ENCODE measurements at regions not wholly inside any gene's neighbourhood (a gene's known extent, or its start where the extent isn't known, plus 50 kb on each side); places are given as distances from the start of the nearest gene placed in this dataset.

DNA sequence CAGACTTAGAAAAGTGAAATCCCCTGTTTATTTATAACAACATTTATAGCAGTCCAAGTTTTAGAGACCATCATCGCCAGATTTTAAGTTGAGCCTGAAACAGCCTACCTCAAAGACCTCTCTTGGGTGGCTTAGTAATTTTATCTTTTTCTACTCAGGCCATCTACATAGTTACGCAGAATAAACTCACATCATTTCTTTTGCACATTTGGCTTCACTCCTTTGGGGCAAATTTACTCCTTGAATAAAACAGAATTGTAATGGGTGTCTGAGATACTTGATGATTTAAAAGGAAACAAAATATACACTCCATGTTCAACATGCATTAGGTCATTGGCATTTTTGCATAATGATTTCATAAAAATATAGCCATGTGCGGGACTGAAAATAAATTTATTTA is 104.7 kb upstream of the TSPAN8 start:
- Mint-ChIP-seq H3K36me3 (ENCODE audit: low read depth, unreplicated experiment) (no peaks in the 10 kb centered on the region), H3K9me3 (ENCODE audit: unreplicated experiment) (no peaks in the 10 kb centered on the region), H3K4me1 (ENCODE audit: low read depth, unreplicated experiment) (no peaks in the 10 kb centered on the region), H3K4me3 (ENCODE audit: unreplicated experiment) (no peak overlapping the region), H3K27ac (ENCODE audit: unreplicated experiment) (no peak overlapping the region), H3K27me3 (ENCODE audit: low read depth, unreplicated experiment) (no peaks in the 10 kb centered on the region)
- H3K4me3 ChIP-seq (ENCODE audit: insufficient read depth, low read depth, low read length): no peak overlapping the region
- H3K4me2 ChIP-seq (ENCODE audit: low read length): no peak overlapping the region
- H3K27me3 ChIP-seq (ENCODE audit: insufficient read depth, low read length): no peaks in the 10 kb centered on the region
- no peaks in the 10 kb centered on the region for H3K9me3 ChIP-seq (ENCODE audit: insufficient read depth, low read depth, low read length)
- H3K9ac ChIP-seq (ENCODE audit: low read length): no peak overlapping the region
- H2AFZ ChIP-seq (ENCODE audit: low read depth, low read length): no peak overlapping the region
- no peaks in the 10 kb centered on the region for H3K36me3 ChIP-seq (ENCODE audit: insufficient read depth, low read length)
- H3K79me2 ChIP-seq (ENCODE audit: insufficient read depth, low read length): no peaks in the 10 kb centered on the region
- DNase-seq (ENCODE audit: low read depth) (no peak), FAIRE-seq (no peak)
- H3K4me1 ChIP-seq (ENCODE audit: insufficient read depth, low read length): no peaks in the 10 kb centered on the region
- no peaks in the 10 kb centered on the region for H4K20me1 ChIP-seq (ENCODE audit: insufficient read depth, low read length)
- H3K27ac ChIP-seq (ENCODE audit: low read depth, low read length): no peak overlapping the region
- TF ChIP-seq, protein P1, sequence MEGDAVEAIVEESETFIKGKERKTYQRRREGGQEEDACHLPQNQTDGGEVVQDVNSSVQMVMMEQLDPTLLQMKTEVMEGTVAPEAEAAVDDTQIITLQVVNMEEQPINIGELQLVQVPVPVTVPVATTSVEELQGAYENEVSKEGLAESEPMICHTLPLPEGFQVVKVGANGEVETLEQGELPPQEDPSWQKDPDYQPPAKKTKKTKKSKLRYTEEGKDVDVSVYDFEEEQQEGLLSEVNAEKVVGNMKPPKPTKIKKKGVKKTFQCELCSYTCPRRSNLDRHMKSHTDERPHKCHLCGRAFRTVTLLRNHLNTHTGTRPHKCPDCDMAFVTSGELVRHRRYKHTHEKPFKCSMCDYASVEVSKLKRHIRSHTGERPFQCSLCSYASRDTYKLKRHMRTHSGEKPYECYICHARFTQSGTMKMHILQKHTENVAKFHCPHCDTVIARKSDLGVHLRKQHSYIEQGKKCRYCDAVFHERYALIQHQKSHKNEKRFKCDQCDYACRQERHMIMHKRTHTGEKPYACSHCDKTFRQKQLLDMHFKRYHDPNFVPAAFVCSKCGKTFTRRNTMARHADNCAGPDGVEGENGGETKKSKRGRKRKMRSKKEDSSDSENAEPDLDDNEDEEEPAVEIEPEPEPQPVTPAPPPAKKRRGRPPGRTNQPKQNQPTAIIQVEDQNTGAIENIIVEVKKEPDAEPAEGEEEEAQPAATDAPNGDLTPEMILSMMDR (IDR thresholded peaks at IDR 0.05; ENCODE audit: insufficient read depth, low read depth, low read length): no peak
- TF ChIP-seq EZH2 (IDR thresholded peaks at IDR 0.05; ENCODE audit: insufficient read depth, low read length): no peak

DNA sequence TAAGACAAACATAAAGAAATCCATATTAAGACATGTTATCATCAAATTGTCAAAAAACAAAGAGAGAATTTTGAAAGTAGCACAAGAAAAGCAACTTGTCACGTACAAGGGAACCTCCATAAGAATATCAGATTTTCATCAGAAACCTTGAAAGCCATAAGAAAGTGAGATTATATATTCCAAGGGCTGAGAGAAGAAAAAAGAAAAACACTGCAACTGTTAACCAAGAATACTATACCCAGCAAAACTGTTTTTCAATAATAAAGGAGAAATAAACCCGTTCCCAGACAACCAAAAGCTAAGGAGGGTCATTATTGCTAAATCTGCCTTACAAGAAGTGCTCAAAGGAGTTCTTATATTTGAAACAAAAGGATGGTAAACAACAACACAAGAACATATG is 94.7 kb upstream of the TSPAN8 start:
- no peak for DNase-seq (ENCODE audit: low read depth)
- Histone ChIP-seq H3K4me3 (ENCODE audit: insufficient read depth, low read depth, low read length) (no peak overlapping the region), H3K4me1 (ENCODE audit: insufficient read depth, low read length) (no peaks in the 10 kb centered on the region), H3K27ac (ENCODE audit: low read depth, low read length) (no peak overlapping the region), H3K36me3 (ENCODE audit: insufficient read depth, low read length) (no peaks in the 10 kb centered on the region), H3K27me3 (ENCODE audit: insufficient read depth, low read length) (no peaks in the 10 kb centered on the region), H4K20me1 (ENCODE audit: insufficient read depth, low read length) (no peaks in the 10 kb centered on the region), H2AFZ (ENCODE audit: low read depth, low read length) (no peak overlapping the region), H3K4me2 (ENCODE audit: low read length) (no peak overlapping the region), H3K9ac (ENCODE audit: low read length) (no peak overlapping the region), H3K79me2 (ENCODE audit: insufficient read depth, low read length) (no peaks in the 10 kb centered on the region), H3K9me3 (ENCODE audit: insufficient read depth, low read depth, low read length) (no peaks in the 10 kb centered on the region)
- TF ChIP-seq, protein P1 (IDR thresholded peaks at IDR 0.05; ENCODE audit: insufficient read depth, low read depth, low read length): no peak
- no peak for TF ChIP-seq EZH2 (IDR thresholded peaks at IDR 0.05; ENCODE audit: insufficient read depth, low read length)
- FAIRE-seq: no peak
- Mint-ChIP-seq H3K9me3 (ENCODE audit: unreplicated experiment) (peaks cover 8% of the 10 kb centered on the region), H3K36me3 (ENCODE audit: low read depth, unreplicated experiment) (no peaks in the 10 kb centered on the region), H3K27ac (ENCODE audit: unreplicated experiment) (no peak overlapping the region), H3K4me3 (ENCODE audit: unreplicated experiment) (no peak overlapping the region), H3K27me3 (ENCODE audit: low read depth, unreplicated experiment) (no peaks in the 10 kb centered on the region), H3K4me1 (ENCODE audit: low read depth, unreplicated experiment) (no peaks in the 10 kb centered on the region)

DNA sequence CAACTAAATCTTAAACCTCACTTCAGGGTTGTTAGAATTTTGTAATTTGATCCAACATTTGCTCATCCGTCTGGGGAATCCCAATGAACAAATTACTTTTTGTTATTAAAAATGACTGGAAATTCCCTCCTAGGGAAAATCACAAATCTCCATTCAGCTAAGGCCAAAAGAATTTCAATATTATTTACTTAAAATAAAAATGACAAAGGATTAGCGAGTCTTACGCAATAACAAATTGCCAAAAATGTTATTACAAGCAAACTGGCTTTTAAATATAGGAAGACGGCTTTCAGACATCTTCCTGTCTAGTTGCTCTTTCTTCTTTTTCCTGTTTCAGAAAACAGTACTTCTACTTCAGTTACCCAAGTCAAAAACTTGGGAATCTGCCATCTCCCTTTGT is 92.4 kb upstream of the TSPAN8 start:
- Mint-ChIP-seq H3K9me3 (ENCODE audit: unreplicated experiment) (peaks cover 8% of the 10 kb centered on the region), H3K4me3 (ENCODE audit: unreplicated experiment) (no peak overlapping the region), H3K36me3 (ENCODE audit: low read depth, unreplicated experiment) (no peaks in the 10 kb centered on the region), H3K27me3 (ENCODE audit: low read depth, unreplicated experiment) (no peaks in the 10 kb centered on the region), H3K27ac (ENCODE audit: unreplicated experiment) (no peak overlapping the region), H3K4me1 (ENCODE audit: low read depth, unreplicated experiment) (no peaks in the 10 kb centered on the region)
- H3K79me2 ChIP-seq (ENCODE audit: insufficient read depth, low read length): no peaks in the 10 kb centered on the region
- H3K36me3 ChIP-seq (ENCODE audit: insufficient read depth, low read length): no peaks in the 10 kb centered on the region
- no peak for DNase-seq (ENCODE audit: low read depth)
- H3K4me2 ChIP-seq (ENCODE audit: low read length): no peak overlapping the region
- no peaks in the 10 kb centered on the region for H3K27me3 ChIP-seq (ENCODE audit: insufficient read depth, low read length)
- TF ChIP-seq, protein P1 (IDR thresholded peaks at IDR 0.05; ENCODE audit: insufficient read depth, low read depth, low read length): no peak
- no peak for TF ChIP-seq EZH2 (IDR thresholded peaks at IDR 0.05; ENCODE audit: insufficient read depth, low read length)
- H2AFZ ChIP-seq (ENCODE audit: low read depth, low read length): no peak overlapping the region
- no peak for FAIRE-seq
- no peaks in the 10 kb centered on the region for H3K9me3 ChIP-seq (ENCODE audit: insufficient read depth, low read depth, low read length)
- H3K4me3 ChIP-seq (ENCODE audit: insufficient read depth, low read depth, low read length): no peak overlapping the region
- H3K9ac ChIP-seq (ENCODE audit: low read length): no peak overlapping the region
- no peaks in the 10 kb centered on the region for H4K20me1 ChIP-seq (ENCODE audit: insufficient read depth, low read length)
- H3K4me1 ChIP-seq (ENCODE audit: insufficient read depth, low read length): no peaks in the 10 kb centered on the region
- H3K27ac ChIP-seq (ENCODE audit: low read depth, low read length): no peak overlapping the region

All from astrocyte (in vitro differentiated cells and primary cell).